Neural progenitor cell (in vitro differentiated cells): ENCODE measurements at regions not wholly inside any gene's neighbourhood (a gene's known extent, or its start where the extent isn't known, plus 50 kb on each side); places are given as distances from the start of the nearest gene placed in this dataset.

ENCODE experiments used
- EZH2 ChIP-seq: fragments of 200-600 bp; sonication (generic); IDR thresholded peaks from 2 replicates; pipeline ENCODE4 v1.6.1; 2017; ENCODE audit warnings: antibody characterized with exemption, mild to moderate bottlenecking, moderate library complexity
- TF ChIP-seq, protein P1 (sequence below): fragments of 200-600 bp; sonication (generic); IDR thresholded peaks from 2 replicates; pipeline ENCODE4 v1.5.1; 2017; ENCODE audit warnings: antibody characterized with exemption, mild to moderate bottlenecking

DNA sequence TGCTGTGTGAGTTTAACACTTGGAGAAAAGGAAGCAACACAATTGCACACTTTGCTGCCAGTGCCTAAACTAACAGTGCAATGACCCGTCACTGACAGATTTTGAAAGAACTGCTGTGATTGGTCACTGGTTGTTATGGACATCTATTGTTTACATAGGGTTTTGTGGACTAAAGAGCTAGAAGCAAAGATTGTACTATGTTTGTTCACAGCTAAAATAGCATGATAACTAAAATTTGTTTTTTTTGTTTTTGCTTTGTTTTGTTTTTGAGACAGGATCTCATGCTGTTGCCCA lies 112.4 kb upstream of the GOLGA8J start:
- TF ChIP-seq, protein P1, sequence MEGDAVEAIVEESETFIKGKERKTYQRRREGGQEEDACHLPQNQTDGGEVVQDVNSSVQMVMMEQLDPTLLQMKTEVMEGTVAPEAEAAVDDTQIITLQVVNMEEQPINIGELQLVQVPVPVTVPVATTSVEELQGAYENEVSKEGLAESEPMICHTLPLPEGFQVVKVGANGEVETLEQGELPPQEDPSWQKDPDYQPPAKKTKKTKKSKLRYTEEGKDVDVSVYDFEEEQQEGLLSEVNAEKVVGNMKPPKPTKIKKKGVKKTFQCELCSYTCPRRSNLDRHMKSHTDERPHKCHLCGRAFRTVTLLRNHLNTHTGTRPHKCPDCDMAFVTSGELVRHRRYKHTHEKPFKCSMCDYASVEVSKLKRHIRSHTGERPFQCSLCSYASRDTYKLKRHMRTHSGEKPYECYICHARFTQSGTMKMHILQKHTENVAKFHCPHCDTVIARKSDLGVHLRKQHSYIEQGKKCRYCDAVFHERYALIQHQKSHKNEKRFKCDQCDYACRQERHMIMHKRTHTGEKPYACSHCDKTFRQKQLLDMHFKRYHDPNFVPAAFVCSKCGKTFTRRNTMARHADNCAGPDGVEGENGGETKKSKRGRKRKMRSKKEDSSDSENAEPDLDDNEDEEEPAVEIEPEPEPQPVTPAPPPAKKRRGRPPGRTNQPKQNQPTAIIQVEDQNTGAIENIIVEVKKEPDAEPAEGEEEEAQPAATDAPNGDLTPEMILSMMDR, result no peak
- TF ChIP-seq EZH2, result no peak
